Loucy (cell line): ENCODE measurements at regions not wholly inside any gene's neighbourhood (a gene's known extent, or its start where the extent isn't known, plus 50 kb on each side); places are given as distances from the start of the nearest gene placed in this dataset.

Experiments used
- H2AFZ ChIP-seq: fragments of 200-600 bp; sonication (generic); 2 replicates; pipeline ENCODE4 v1.6.0; 2016; ENCODE audit warnings: antibody characterized with exemption, mild to moderate bottlenecking, low read length, moderate library complexity
- H3F3A ChIP-seq: fragments of 200-600 bp; 2 replicates; pipeline ENCODE4 v1.6.0; 2016; ENCODE audit warnings: antibody characterized with exemption, low read depth, mild to moderate bottlenecking
- H3K27me3 ChIP-seq: fragments of 200-600 bp; sonication (generic); 2 replicates; pipeline ENCODE4 v1.6.1; 2014; ENCODE audit warnings: low read length, mild to moderate bottlenecking; ENCODE audit not compliant: insufficient read depth, poor library complexity, severe bottlenecking
- H3K36me3 ChIP-seq: fragments of 200-600 bp; sonication (generic); 2 replicates; pipeline ENCODE4 v1.6.1; 2016; ENCODE audit warnings: low read length; ENCODE audit not compliant: insufficient read depth
- H3K4me1 ChIP-seq: fragments of 200-600 bp; sonication (generic); 2 replicates; pipeline ENCODE4 v1.5.1; 2014; ENCODE audit warnings: low read length, mild to moderate bottlenecking; ENCODE audit not compliant: insufficient read depth, poor library complexity, severe bottlenecking
- H3K4me2 ChIP-seq: fragments of 200-600 bp; sonication (generic); 2 replicates; pipeline ENCODE4 v1.6.0; 2014; ENCODE audit warnings: antibody characterized with exemption, low read length, low read depth, mild to moderate bottlenecking; ENCODE audit not compliant: poor library complexity, severe bottlenecking
- H3K4me3 ChIP-seq: fragments of 200-600 bp; sonication (generic); 2 replicates; pipeline ENCODE4 v1.5.1; 2014; ENCODE audit warnings: low read length, mild to moderate bottlenecking, mixed read lengths; ENCODE audit not compliant: poor library complexity, severe bottlenecking
- H3K79me2 ChIP-seq: fragments of 200-600 bp; sonication (generic); 2 replicates; pipeline ENCODE4 v1.6.1; 2014; ENCODE audit warnings: low read length; ENCODE audit not compliant: insufficient read depth
- H3K9ac ChIP-seq: fragments of 200-600 bp; sonication (generic); 2 replicates; pipeline ENCODE4 v1.6.0; 2014; ENCODE audit warnings: mild to moderate bottlenecking, low read depth, low read length, moderate library complexity; ENCODE audit not compliant: poor library complexity, severe bottlenecking
- H3K9me2 ChIP-seq: fragments of 200-600 bp; sonication (generic); replicated peaks from 2 replicates; pipeline ENCODE4 v1.6.1; 2016; ENCODE audit warnings: low read depth, low read length, mixed read lengths
- H3K9me3 ChIP-seq: fragments of 200-600 bp; sonication (generic); 2 replicates; pipeline ENCODE4 v1.6.1; 2014; ENCODE audit warnings: mild to moderate bottlenecking, antibody characterized with exemption, low read length, low read depth; ENCODE audit not compliant: insufficient read depth
- H4K20me1 ChIP-seq: fragments of 200-600 bp; sonication (generic); 2 replicates; pipeline ENCODE4 v1.6.0; 2014; ENCODE audit warnings: antibody characterized with exemption, low read length, mild to moderate bottlenecking; ENCODE audit not compliant: insufficient read depth, poor library complexity, severe bottlenecking
- EZH2phosphoT487 ChIP-seq: fragments of 200-600 bp; IDR thresholded peaks from 2 replicates; pipeline ENCODE4 v1.6.1; 2018; ENCODE audit warnings: antibody characterized with exemption, mild to moderate bottlenecking, moderate library complexity, borderline replicate concordance
- TF ChIP-seq, protein P1 (sequence below): fragments of 200-600 bp; sonication (generic); conservative IDR thresholded peaks from 2 replicates; pipeline ENCODE4 v1.5.1; 2014; ENCODE audit warnings: mild to moderate bottlenecking, antibody characterized with exemption, low read length

DNA sequence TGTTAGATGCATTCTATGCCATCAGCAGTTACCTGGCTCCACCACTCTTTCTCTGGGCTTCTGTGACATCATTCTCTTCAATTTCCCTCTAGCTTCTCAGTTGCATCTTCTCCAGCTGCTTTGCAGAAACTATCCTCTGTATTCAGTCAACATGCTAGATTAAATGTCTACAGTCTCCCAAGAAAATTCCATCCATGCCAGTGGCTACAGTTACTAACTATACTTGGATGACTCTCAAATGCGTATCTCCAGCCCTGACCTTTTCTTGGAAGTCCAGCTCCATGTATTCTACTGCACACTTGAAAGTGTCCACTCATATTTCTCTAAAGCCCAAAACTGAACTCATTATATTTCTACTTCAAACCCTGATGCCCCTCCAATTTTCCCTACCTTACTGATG is 232.3 kb upstream of the TENM3 start:
- Histone ChIP-seq H3K36me3 (no peaks in the 10 kb centered on the region), H3K27me3 (no peaks in the 10 kb centered on the region), H3K4me3 (no peak overlapping the region), H3K9me3 (no peaks in the 10 kb centered on the region; the same call in 1 of the 2 replicates), H3K9ac (no peak overlapping the region), H3K4me1 (no peaks in the 10 kb centered on the region), H3F3A (no peaks in the 10 kb centered on the region), H3K79me2 (no peaks in the 10 kb centered on the region), H2AFZ (no peak overlapping the region), H3K4me2 (no peak overlapping the region), H4K20me1 (no peaks in the 10 kb centered on the region), H3K9me2 (no peaks in the 10 kb centered on the region)
- TF ChIP-seq, protein P1, sequence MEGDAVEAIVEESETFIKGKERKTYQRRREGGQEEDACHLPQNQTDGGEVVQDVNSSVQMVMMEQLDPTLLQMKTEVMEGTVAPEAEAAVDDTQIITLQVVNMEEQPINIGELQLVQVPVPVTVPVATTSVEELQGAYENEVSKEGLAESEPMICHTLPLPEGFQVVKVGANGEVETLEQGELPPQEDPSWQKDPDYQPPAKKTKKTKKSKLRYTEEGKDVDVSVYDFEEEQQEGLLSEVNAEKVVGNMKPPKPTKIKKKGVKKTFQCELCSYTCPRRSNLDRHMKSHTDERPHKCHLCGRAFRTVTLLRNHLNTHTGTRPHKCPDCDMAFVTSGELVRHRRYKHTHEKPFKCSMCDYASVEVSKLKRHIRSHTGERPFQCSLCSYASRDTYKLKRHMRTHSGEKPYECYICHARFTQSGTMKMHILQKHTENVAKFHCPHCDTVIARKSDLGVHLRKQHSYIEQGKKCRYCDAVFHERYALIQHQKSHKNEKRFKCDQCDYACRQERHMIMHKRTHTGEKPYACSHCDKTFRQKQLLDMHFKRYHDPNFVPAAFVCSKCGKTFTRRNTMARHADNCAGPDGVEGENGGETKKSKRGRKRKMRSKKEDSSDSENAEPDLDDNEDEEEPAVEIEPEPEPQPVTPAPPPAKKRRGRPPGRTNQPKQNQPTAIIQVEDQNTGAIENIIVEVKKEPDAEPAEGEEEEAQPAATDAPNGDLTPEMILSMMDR, result no peak
- TF ChIP-seq EZH2phosphoT487, result no peak

DNA sequence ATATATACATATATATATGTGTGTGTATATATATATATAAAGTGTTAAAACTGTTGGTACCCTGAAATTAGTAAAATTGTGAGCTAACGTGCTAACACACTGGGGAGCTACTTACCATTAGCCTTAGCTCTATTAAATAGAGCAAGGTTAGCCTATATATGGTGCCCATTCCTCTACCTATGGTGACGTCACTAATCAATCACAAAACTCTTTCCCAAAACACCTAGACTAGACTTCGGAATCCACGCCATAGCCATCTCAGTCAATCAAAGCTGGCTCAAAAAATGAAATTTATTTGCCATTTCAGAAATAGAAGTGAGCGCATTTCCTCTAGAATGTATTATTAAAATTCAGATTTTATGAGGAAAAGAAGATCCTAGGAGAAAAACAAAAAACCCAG is 229.0 kb upstream of the TENM3 start:
- Histone ChIP-seq H3K4me2 (no peak overlapping the region), H3K9me2 (no peaks in the 10 kb centered on the region), H3K27me3 (no peaks in the 10 kb centered on the region), H4K20me1 (no peaks in the 10 kb centered on the region), H2AFZ (no peak overlapping the region), H3K79me2 (no peaks in the 10 kb centered on the region), H3K4me3 (no peak overlapping the region), H3K9me3 (no peaks in the 10 kb centered on the region; the same call in 1 of the 2 replicates), H3K9ac (no peak overlapping the region), H3F3A (no peaks in the 10 kb centered on the region), H3K36me3 (no peaks in the 10 kb centered on the region), H3K4me1 (no peaks in the 10 kb centered on the region)
- TF ChIP-seq, protein P1, result no peak
- TF ChIP-seq EZH2phosphoT487, result no peak

DNA sequence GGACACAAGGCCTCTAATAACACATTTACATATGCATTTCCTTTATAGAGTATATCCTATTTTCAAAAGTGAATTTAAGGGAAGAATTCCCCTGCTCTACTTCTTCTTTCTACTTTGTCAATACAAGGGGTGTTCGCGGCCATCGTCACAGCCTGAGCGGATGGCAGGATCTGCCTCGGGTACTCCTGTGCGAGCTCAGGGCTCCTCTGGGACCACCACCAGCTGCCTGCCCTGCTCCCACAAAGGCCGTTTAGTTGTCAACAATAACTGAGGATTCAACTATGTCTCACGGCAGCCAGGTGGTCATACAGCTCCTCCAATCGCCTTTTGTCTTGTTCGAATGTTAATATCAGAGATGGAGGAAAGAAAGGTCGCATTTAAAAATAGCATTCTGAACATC is 228.2 kb upstream of the TENM3 start:
- H3K36me3 ChIP-seq, result no peaks in the 10 kb centered on the region
- H3K4me3 ChIP-seq, result no peak overlapping the region
- no peak overlapping the region for H3K4me2 ChIP-seq
- no peak overlapping the region for H3K9ac ChIP-seq
- no peak for TF ChIP-seq EZH2phosphoT487
- TF ChIP-seq, protein P1, result no peak
- H4K20me1 ChIP-seq, result no peaks in the 10 kb centered on the region
- H2AFZ ChIP-seq, result no peak overlapping the region
- H3K79me2 ChIP-seq, result no peaks in the 10 kb centered on the region
- H3K4me1 ChIP-seq, result no peaks in the 10 kb centered on the region
- H3K27me3 ChIP-seq, result no peaks in the 10 kb centered on the region
- no peaks in the 10 kb centered on the region for H3K9me3 ChIP-seq
- no peaks in the 10 kb centered on the region for H3F3A ChIP-seq
- H3K9me2 ChIP-seq, result no peaks in the 10 kb centered on the region
